Psoas muscle (tissue), 7 donors: ENCODE measurements at regions not wholly inside any gene's neighbourhood (a gene's known extent, or its start where the extent isn't known, plus 50 kb on each side); places are given as distances from the start of the nearest gene placed in this dataset.

Source experiments
- ATAC-seq, 4 donors: fragments of 200-7000 bp; cut with Tn5 transposase; one replicate each; pipeline ENCODE4 v1.9.1; 2020; ENCODE audit warnings: moderate library complexity in 3 of 4, mild to moderate bottlenecking in 2 of 4
- DNase-seq, 2 donors: peaks; one replicate each; pipeline ENCODE4 v3.0.0-alpha.2; 2020
- H3K27ac ChIP-seq: fragments of 200-600 bp; one replicate; pipeline ENCODE4 v1.8.0; 2022
- H3K27me3 ChIP-seq, 3 donors: fragments of 200-600 bp in 1 of 3; one replicate each; pipeline versions ENCODE4 v1.6.1 to v1.8.0; 2013 to 2022; ENCODE audit warnings: low read length in 2 of 3, mild to moderate bottlenecking in 2 of 3, moderate library complexity in 1 of 3; ENCODE audit not compliant: insufficient read depth in 3 of 3
- H3K36me3 ChIP-seq, 2 donors: fragments of 200-600 bp in 1 of 2; one replicate each; pipeline versions ENCODE4 v1.6.1 to v1.8.0; 2013 to 2022; ENCODE audit warnings: low read depth in 1 of 2, mild to moderate bottlenecking in 1 of 2, moderate library complexity in 1 of 2; ENCODE audit not compliant: insufficient read depth in 1 of 2
- H3K4me1 ChIP-seq: fragments of 200-600 bp; one replicate; pipeline ENCODE4 v1.8.0; 2022
- H3K4me3 ChIP-seq: fragments of 200-600 bp; one replicate; pipeline ENCODE4 v1.8.0; 2022; ENCODE audit warnings: mild to moderate bottlenecking
- H3K9me3 ChIP-seq: fragments of 200-600 bp; one replicate; pipeline ENCODE4 v1.8.0; 2022
- WGBS, 3 donors: extraction: QIAGEN DNeasy Blood & Tissue Kit; methylation state at CpG; one replicate each; pipeline versions ENCODE4 v1.1.6 to v1.1.7; 2013; 5-methylcytosine and 5-hydroxymethylcytosine counted together
- intact Hi-C, 2 donors: fragments of 100-400 bp; cut with DNase I; formaldehyde crosslinking; loops; one replicate each; pipeline versions ENCODE4 v1.11.0 to v1.14.2; 2022
- TF ChIP-seq, protein P1 (sequence below): fragments of 200-600 bp; IDR thresholded peaks from one replicate; pipeline ENCODE4 v1.8.0; 2022; ENCODE audit warnings: antibody characterized with exemption
- donor health status: healthy with polysubstance abuse.
- donor health status: DM: no; HTN: no; CAD: no; lungs with moderate emphysema.
- donor health status: Bipolar disorder and iron deficiency.
- donor health status: healthy.
- donor health status: DM: yes; HTN: yes; CAD: no.
- donor health status: DM: no; HTN: no; CAD: no.
- donor health status: DM: yes; HTN: yes; CAD: no.

DNA sequence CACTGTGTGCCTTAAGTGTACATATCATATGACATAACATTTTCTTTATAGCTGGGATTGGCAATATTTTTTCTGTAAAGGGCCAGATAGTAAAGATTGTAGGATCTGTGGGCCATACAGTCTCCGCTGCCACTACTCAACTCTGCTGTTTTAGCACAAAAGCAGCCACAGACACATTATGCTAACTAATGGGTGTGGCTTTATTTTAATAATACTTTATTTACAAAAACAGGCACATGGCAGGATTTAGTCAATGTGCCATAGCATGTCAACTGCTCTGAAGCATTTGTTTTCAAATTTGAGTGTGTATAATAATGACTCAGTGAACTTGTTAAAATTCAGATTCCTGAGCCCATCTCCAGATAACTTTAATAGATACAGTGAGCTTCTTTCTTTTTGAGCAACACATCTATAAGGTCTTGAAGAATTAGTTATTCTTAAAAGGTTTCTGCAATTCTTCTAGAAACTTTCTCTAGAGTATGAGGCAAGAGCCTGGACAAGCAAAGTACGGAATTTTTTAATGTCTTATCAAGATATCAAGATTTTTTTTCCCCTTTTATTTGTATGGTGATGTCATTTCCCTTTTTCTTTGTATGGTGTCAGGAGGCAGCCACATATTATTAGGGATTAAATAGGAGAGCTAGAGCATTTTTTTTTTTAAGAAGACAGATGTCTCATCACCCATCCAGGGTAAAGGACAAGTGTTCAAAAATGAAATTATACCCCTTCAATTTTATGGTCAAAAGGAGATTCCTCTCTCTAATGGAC is 518.3 kb downstream of the DHX35 start:
- Histone ChIP-seq H3K9me3 (no peaks in the 10 kb centered on the region), H3K27me3 (no peaks in the 10 kb centered on the region), H3K36me3 (no peaks in the 10 kb centered on the region), H3K4me1 (no peaks in the 10 kb centered on the region), H3K4me3 (no peak overlapping the region), H3K27ac (no peak overlapping the region)
- DNase-seq (no peak), ATAC-seq (no peak)
- TF ChIP-seq, protein P1, sequence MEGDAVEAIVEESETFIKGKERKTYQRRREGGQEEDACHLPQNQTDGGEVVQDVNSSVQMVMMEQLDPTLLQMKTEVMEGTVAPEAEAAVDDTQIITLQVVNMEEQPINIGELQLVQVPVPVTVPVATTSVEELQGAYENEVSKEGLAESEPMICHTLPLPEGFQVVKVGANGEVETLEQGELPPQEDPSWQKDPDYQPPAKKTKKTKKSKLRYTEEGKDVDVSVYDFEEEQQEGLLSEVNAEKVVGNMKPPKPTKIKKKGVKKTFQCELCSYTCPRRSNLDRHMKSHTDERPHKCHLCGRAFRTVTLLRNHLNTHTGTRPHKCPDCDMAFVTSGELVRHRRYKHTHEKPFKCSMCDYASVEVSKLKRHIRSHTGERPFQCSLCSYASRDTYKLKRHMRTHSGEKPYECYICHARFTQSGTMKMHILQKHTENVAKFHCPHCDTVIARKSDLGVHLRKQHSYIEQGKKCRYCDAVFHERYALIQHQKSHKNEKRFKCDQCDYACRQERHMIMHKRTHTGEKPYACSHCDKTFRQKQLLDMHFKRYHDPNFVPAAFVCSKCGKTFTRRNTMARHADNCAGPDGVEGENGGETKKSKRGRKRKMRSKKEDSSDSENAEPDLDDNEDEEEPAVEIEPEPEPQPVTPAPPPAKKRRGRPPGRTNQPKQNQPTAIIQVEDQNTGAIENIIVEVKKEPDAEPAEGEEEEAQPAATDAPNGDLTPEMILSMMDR, result no peak
- WGBS, 3 donors, result 74 to 80% (median 75%) methylated on average over 2 of the region's 2 CpGs
- intact Hi-C loops, result no loop called here

DNA sequence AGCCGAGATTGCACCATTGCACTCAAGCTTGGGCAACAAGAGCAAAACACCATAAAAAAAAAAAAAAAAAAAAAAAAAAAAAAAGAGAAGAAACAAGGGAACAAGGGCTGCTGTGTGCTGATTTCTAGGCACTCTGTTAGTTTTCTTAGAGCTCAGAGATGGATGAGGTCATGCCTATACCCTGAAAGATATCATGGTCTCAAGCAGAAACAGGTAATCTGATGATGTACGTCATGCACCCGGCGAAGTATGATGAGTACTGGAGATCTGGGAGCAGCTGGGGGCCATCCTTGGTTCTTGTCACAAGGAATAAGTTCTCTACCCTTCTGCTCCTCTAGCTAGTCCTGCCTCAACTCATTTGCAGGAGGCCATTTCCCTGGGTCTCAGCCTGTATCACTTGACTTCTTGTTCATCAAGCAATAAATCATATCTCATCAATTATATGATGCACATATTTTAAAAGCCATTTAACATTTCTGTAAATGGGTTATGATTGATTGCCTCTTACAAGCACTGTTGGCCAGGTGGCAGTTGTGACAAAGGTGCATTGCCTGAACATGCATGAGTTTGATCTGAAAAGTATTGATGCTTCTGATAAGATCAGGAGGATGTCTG is 517.2 kb downstream of the DHX35 start:
- no peaks in the 10 kb centered on the region for H3K27me3 ChIP-seq
- no peak overlapping the region for H3K27ac ChIP-seq
- DNase-seq, result no peak
- intact Hi-C loops, result no loop called here
- H3K4me1 ChIP-seq, result no peaks in the 10 kb centered on the region
- 91 to 98% (median 94%) methylated on average over 4 of the region's 4 CpGs for WGBS, 3 donors
- H3K9me3 ChIP-seq, result no peaks in the 10 kb centered on the region
- ATAC-seq, result no peak
- TF ChIP-seq, protein P1, result no peak
- no peaks in the 10 kb centered on the region for H3K36me3 ChIP-seq
- no peak overlapping the region for H3K4me3 ChIP-seq

DNA sequence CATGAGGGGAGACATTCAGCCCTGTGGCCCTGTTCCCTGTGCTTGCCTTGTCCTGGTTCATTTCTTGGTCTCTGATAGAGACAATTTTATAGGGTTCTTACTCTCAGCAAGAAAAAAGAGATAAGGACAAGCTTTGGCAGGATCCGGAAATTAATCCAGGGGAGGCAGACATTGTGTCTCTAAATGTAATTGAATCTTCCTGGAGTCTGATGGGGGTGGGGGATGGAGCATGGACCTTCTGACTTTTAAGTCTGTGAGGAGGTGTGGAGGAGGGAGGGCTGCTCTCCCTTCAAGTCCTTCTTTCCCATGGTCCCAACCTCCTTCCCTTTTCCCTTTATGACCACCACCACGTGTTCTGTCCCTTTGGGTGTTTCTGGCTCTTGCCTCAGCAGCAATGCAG is 512.7 kb downstream of the DHX35 start:
- intact Hi-C loops, result no loop called here
- Histone ChIP-seq H3K36me3 (no peaks in the 10 kb centered on the region), H3K27ac (no peak overlapping the region), H3K27me3 (no peaks in the 10 kb centered on the region), H3K4me1 (no peaks in the 10 kb centered on the region), H3K4me3 (no peak overlapping the region), H3K9me3 (no peaks in the 10 kb centered on the region)
- 56 to 75% (median 70%) methylated on average over 2 of the region's 2 CpGs for WGBS, 3 donors
- TF ChIP-seq, protein P1, result no peak
- ATAC-seq, result no peak
- no peak for DNase-seq

DNA sequence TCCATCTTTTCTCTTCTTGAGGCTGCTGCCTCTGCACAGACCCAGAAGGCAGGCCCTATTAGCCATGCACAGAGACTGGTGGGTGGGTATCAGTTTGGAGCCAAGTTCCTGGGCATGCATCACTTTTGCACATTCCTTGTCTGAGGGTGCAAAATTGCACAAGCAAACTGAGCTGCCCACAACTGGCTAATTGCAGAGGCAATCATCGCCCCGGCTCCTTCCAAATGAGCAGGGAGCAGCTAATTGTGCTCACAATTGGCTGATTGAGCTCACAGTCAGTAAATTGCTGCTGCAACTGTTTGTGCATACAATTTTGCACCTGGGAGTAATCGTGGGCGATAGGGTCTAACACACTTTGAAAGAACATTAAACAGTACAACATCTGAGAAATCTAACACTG is 511.4 kb downstream of the DHX35 start:
- Histone ChIP-seq H3K36me3 (no peaks in the 10 kb centered on the region), H3K27ac (no peak overlapping the region), H3K4me1 (no peaks in the 10 kb centered on the region), H3K27me3 (no peaks in the 10 kb centered on the region), H3K4me3 (no peak overlapping the region), H3K9me3 (no peaks in the 10 kb centered on the region)
- no peak for ATAC-seq
- 59 to 72% (median 69%) methylated on average over 4 of the region's 4 CpGs for WGBS, 3 donors
- DNase-seq, result no peak
- TF ChIP-seq, protein P1, result no peak
- intact Hi-C loops, result no loop called here
